Type B pancreatic cell (in vitro differentiated cells): ENCODE measurements at regions not wholly inside any gene's neighbourhood (a gene's known extent, or its start where the extent isn't known, plus 50 kb on each side); places are given as distances from the start of the nearest gene placed in this dataset.

Experiments
- DNase-seq: peaks from one replicate; pipeline ENCODE4 v3.0.0; 2021; ENCODE audit warnings: mixed read lengths; ENCODE audit not compliant: unreplicated experiment; ENCODE audit errors: extremely low spot score
- H3K27ac Mint-ChIP-seq: 2 replicates; pipeline ENCODE4 v1.8.0; 2021; ENCODE audit warnings: mild to moderate bottlenecking, mixed read lengths
- H3K27me3 Mint-ChIP-seq: 2 replicates; pipeline ENCODE4 v1.8.0; 2021; ENCODE audit warnings: mixed read lengths
- H3K36me3 Mint-ChIP-seq: 2 replicates; pipeline ENCODE4 v1.8.0; 2021; ENCODE audit warnings: mixed read lengths
- H3K4me1 Mint-ChIP-seq: one replicate; pipeline ENCODE4 v1.8.0; 2021; ENCODE audit warnings: mixed read lengths; ENCODE audit not compliant: unreplicated experiment
- H3K4me3 Mint-ChIP-seq: 2 replicates; pipeline ENCODE4 v1.8.0; 2021; ENCODE audit warnings: mild to moderate bottlenecking, mixed read lengths
- H3K9me3 Mint-ChIP-seq: 2 replicates; pipeline ENCODE4 v1.8.0; 2021; ENCODE audit warnings: mixed read lengths
- CTCF ChIP-seq: fragments of 200-600 bp; sonication (generic); conservative IDR thresholded peaks from 2 replicates; pipeline ENCODE4 v1.5.0; 2021; ENCODE audit warnings: antibody characterized with exemption, mild to moderate bottlenecking

- no peak for TF ChIP-seq CTCF
- no peaks in the 10 kb centered on the region for H3K27me3 Mint-ChIP-seq
- peak overlapping the region; percentile 69 for H3K27ac Mint-ChIP-seq
These were observed 60.7 kb upstream of the MPEG1 start for GRCh38 chr11:59273373-59273841.

GRCh38 chr11:59272771-59273372, 60.1 kb upstream of the MPEG1 start:
- Mint-ChIP-seq H3K9me3 (peaks cover 4% of the 10 kb centered on the region), H3K27me3 (no peaks in the 10 kb centered on the region), H3K27ac (peak overlapping the region; percentile 69), H3K36me3 (no peaks in the 10 kb centered on the region), H3K4me3 (no peak overlapping the region), H3K4me1 (no peaks in the 10 kb centered on the region)
- no peak for TF ChIP-seq CTCF
- no peak for DNase-seq

More at GRCh38 chr11:59273373-59273841, 60.7 kb upstream of the MPEG1 start:
- no peaks in the 10 kb centered on the region for H3K36me3 Mint-ChIP-seq
- H3K4me3 Mint-ChIP-seq = no peak overlapping the region
- peaks cover 4% of the 10 kb centered on the region for H3K9me3 Mint-ChIP-seq
- DNase-seq = no peak
- H3K4me1 Mint-ChIP-seq = no peaks in the 10 kb centered on the region

- Mint-ChIP-seq H3K4me1 (peaks cover 3% of the 10 kb centered on the region), H3K27ac (peak overlapping the region; percentile 34), H3K4me3 (no peak overlapping the region), H3K9me3 (peaks cover 4% of the 10 kb centered on the region), H3K36me3 (no peaks in the 10 kb centered on the region), H3K27me3 (no peaks in the 10 kb centered on the region)
- no peak for TF ChIP-seq CTCF
- no peak for DNase-seq
These were observed 59.1 kb upstream of the MPEG1 start for GRCh38 chr11:59271811-59272327.

- no peak overlapping the region for H3K27ac Mint-ChIP-seq
- peaks cover 4% of the 10 kb centered on the region for H3K4me1 Mint-ChIP-seq
- H3K36me3 Mint-ChIP-seq = no peaks in the 10 kb centered on the region
- no peak for TF ChIP-seq CTCF
- H3K4me3 Mint-ChIP-seq = no peak overlapping the region
- DNase-seq = no peak
- no peaks in the 10 kb centered on the region for H3K27me3 Mint-ChIP-seq
- peaks cover 2% of the 10 kb centered on the region for H3K9me3 Mint-ChIP-seq
These were observed 58.6 kb upstream of the MPEG1 start for GRCh38 chr11:59271247-59271755.

- Mint-ChIP-seq H3K27me3 (no peaks in the 10 kb centered on the region), H3K27ac (peak overlapping the region; percentile 73), H3K9me3 (no peaks in the 10 kb centered on the region), H3K4me1 (peaks cover 4% of the 10 kb centered on the region), H3K4me3 (no peak overlapping the region), H3K36me3 (no peaks in the 10 kb centered on the region)
- TF ChIP-seq CTCF = no peak
- no peak for DNase-seq
These were observed 55.2 kb upstream of the MPEG1 start for GRCh38 chr11:59267736-59268475.
